Uterus (tissue), 3 donors: ENCODE measurements at regions not wholly inside any gene's neighbourhood (a gene's known extent, or its start where the extent isn't known, plus 50 kb on each side); places are given as distances from the start of the nearest gene placed in this dataset.

ENCODE experiments used
- DNase-seq, 2 donors: peaks; one replicate each; pipeline ENCODE4 v3.0.0-alpha.2; 2019 to 2020
- H3K27ac ChIP-seq, 2 donors: fragments of 200-600 bp; sonication (generic); 1 replicate in 1 of 2; 2 replicates in 1 of 2; pipeline ENCODE4 v1.5.1; 2016 to 2018
- H3K27me3 ChIP-seq, 2 donors: fragments of 200-600 bp; sonication (generic); one replicate each; pipeline ENCODE4 v1.5.1; 2018 to 2019; ENCODE audit warnings: control low read depth in 1 of 2
- H3K36me3 ChIP-seq, 2 donors: fragments of 200-600 bp; sonication (generic); one replicate each; pipeline ENCODE4 v1.5.1; 2019; ENCODE audit warnings: control low read depth in 1 of 2
- H3K4me1 ChIP-seq, 2 donors: fragments of 200-600 bp; sonication (generic); one replicate each; pipeline ENCODE4 v1.5.1; 2018 to 2019; ENCODE audit warnings: control low read depth in 1 of 2
- H3K4me3 ChIP-seq, 2 donors: fragments of 200-600 bp; sonication (generic); 1 replicate in 1 of 2; 2 replicates in 1 of 2; pipeline ENCODE4 v1.5.1; 2018 to 2019; ENCODE audit warnings: mild to moderate bottlenecking in 1 of 2
- H3K9me3 ChIP-seq, 2 donors: fragments of 200-600 bp; sonication (generic); one replicate each; pipeline ENCODE4 v1.5.1; 2019; ENCODE audit warnings: control low read depth in 1 of 2
- POLR2A ChIP-seq, 2 donors: fragments of 450-650 bp; IDR thresholded peaks; one replicate each; pipeline ENCODE4 v1.6.1; 2016; ENCODE audit warnings: antibody characterized with exemption in 2 of 2, mild to moderate bottlenecking in 1 of 2, moderate library complexity in 1 of 2
- intact Hi-C: fragments of 100-400 bp; cut with DNase I; formaldehyde crosslinking; loops from one replicate; pipeline ENCODE4 v1.15.1; 2023; ENCODE audit warnings: low total_unique reads
- TF ChIP-seq, protein P1 (sequence below), 4 experiments: fragments of 200-600 bp in 2 of 4; fragments of 450-650 bp in 2 of 4; sonication (generic) in 2 of 4; IDR thresholded peaks; one replicate each; pipeline ENCODE4 v1.5.1; 2016 to 2019; ENCODE audit warnings: antibody characterized with exemption in 4 of 4, mild to moderate bottlenecking in 2 of 4, moderate library complexity in 1 of 4
- donor health status: DM: yes; HTN: yes; CAD: no.

DNA sequence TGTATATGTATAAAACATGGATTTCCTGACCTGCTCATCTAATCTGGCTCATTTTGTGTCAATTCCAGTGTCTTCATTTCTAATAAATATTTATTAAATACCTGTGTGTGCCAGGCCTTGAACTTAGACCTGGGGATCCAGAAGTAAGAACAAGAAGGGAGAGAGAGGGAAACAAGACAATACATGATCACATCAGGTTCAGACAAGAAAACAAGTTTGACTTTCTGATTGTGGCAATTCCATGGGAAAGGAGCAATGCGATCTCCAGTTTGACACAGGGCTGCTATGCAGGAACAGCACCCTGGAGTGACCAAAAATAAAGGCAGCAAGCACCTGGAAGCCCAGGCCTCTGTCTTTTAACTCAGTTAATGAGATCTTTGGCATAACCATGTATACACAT, 198.1 kb upstream of the ACTBL2 start:
- H3K9me3 ChIP-seq: no peaks in the 10 kb centered on the region
- DNase-seq: no peak
- no peak overlapping the region for H3K27ac ChIP-seq
- H3K4me3 ChIP-seq: no peak overlapping the region
- intact Hi-C loops: no loop called here
- TF ChIP-seq, protein P1, sequence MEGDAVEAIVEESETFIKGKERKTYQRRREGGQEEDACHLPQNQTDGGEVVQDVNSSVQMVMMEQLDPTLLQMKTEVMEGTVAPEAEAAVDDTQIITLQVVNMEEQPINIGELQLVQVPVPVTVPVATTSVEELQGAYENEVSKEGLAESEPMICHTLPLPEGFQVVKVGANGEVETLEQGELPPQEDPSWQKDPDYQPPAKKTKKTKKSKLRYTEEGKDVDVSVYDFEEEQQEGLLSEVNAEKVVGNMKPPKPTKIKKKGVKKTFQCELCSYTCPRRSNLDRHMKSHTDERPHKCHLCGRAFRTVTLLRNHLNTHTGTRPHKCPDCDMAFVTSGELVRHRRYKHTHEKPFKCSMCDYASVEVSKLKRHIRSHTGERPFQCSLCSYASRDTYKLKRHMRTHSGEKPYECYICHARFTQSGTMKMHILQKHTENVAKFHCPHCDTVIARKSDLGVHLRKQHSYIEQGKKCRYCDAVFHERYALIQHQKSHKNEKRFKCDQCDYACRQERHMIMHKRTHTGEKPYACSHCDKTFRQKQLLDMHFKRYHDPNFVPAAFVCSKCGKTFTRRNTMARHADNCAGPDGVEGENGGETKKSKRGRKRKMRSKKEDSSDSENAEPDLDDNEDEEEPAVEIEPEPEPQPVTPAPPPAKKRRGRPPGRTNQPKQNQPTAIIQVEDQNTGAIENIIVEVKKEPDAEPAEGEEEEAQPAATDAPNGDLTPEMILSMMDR (IDR thresholded peaks at IDR 0.05): no peak
- TF ChIP-seq POLR2A (IDR thresholded peaks at IDR 0.05): no peak
- no peaks in the 10 kb centered on the region for H3K27me3 ChIP-seq
- H3K4me1 ChIP-seq: no peaks in the 10 kb centered on the region
- H3K36me3 ChIP-seq: no peaks in the 10 kb centered on the region

DNA sequence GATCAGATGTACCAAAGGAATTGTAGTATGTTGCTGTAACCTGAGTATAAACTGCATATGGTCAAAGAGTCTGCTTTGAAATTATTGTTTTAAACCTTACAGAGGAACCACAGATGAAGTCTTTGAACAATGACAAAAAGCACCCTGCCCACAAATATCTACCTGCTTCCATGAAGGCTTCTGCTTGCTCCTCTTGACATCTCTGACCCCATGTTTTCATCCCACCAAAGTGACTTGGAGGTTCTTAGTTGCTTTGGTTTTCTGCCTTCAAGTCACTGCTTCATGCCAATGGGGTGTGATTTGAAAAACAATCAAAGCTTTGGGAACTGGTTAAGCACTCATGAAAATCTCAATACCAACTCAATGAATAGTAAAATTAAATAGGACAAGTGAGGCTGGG, 194.6 kb upstream of the ACTBL2 start:
- no peak overlapping the region for H3K4me3 ChIP-seq
- no peaks in the 10 kb centered on the region for H3K36me3 ChIP-seq
- H3K27me3 ChIP-seq: no peaks in the 10 kb centered on the region
- no peaks in the 10 kb centered on the region for H3K4me1 ChIP-seq
- no peaks in the 10 kb centered on the region for H3K9me3 ChIP-seq
- DNase-seq: no peak
- no peak for TF ChIP-seq POLR2A (IDR thresholded peaks at IDR 0.05)
- TF ChIP-seq, protein P1 (IDR thresholded peaks at IDR 0.05): no peak
- H3K27ac ChIP-seq: no peak overlapping the region
- intact Hi-C loops: no loop called here

DNA sequence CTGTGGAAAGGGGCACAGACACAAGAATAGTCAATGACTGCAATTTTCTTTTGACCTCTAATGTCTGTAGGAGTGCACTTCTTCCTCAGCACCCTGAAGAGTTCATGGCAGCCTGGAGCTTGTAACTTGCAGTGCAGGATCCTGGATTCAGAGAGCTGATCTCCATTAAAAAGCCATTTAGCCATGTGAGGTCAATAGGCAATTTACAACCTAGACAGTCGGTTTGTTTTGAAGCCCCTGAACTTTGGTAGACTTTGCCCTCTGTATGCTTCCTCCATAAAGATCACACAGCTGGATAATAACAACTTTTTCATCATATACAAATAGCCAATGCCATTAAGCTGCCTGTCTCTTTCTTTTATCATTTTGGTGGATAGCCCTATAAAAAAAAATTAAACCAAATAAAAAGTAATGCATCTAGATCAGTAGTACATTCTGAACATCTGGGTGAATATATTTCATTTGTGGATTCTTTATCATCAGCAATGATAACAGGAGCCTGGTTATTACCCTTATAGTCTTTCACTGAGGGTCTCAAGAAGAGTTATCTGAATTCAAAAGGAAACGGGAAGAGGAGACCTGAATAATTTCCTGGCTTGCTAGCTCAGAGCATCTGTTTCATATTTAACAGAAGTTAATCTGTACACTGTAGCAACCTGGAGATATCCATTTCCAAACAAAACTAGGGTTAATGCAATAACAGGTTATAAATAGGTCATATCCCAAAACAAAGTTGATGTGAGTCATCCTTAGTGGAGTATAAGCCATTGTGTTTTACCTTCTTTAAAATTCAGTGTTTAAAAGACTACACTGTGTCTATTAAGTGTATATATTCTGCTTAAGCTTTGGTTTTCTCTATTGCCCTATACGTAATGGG, 193.8 kb upstream of the ACTBL2 start:
- no peaks in the 10 kb centered on the region for H3K9me3 ChIP-seq
- no peaks in the 10 kb centered on the region for H3K36me3 ChIP-seq
- no peak overlapping the region for H3K4me3 ChIP-seq
- H3K27ac ChIP-seq: no peak overlapping the region
- TF ChIP-seq, protein P1 (IDR thresholded peaks at IDR 0.05): no peak
- no peak for TF ChIP-seq POLR2A (IDR thresholded peaks at IDR 0.05)
- DNase-seq: no peak
- intact Hi-C loops: no loop called here
- no peaks in the 10 kb centered on the region for H3K27me3 ChIP-seq
- no peaks in the 10 kb centered on the region for H3K4me1 ChIP-seq

DNA sequence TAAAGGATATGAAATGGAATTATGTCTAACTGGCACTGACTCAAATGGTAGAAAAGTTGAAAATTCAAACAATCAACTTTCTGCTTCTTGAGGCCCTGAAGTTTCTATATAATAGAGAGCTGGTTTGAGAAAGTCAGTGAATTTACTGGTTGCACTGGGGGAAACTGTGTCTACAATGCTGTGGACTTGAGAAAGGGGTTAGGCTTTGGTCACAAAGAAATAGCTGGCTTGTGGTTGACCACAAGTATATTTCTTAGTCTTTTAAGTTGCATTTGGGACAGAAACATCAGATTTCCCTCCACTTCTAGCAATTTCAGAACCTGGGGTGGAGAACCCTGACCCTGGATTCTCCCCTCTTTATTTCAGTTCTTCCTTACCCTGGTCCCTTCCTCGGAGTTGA, 192.6 kb upstream of the ACTBL2 start:
- H3K36me3 ChIP-seq: no peaks in the 10 kb centered on the region
- intact Hi-C loops: no loop called here
- H3K4me3 ChIP-seq: no peak overlapping the region
- H3K27ac ChIP-seq: no peak overlapping the region
- no peaks in the 10 kb centered on the region for H3K4me1 ChIP-seq
- H3K27me3 ChIP-seq: no peaks in the 10 kb centered on the region
- no peaks in the 10 kb centered on the region for H3K9me3 ChIP-seq
- no peak for TF ChIP-seq POLR2A (IDR thresholded peaks at IDR 0.05)
- TF ChIP-seq, protein P1 (IDR thresholded peaks at IDR 0.05): no peak
- no peak for DNase-seq

DNA sequence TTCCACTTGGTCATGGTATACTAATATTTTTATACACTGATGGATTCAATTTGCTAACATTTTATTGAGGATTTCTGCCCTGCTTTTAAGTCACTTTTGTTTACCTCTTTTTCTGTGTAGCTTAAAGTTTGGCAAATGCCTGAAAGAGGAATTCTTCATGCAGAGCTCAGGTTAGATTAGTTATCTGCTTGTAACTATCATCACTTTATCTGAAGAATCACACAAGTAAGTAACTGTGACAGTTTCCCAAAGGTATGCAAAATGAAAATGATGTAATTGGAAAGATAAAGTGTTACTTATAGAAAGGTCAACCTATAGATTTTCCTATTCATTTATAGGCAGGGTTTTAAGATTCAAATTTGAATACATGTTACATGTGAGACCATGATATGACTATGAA, 188.8 kb upstream of the ACTBL2 start:
- no peaks in the 10 kb centered on the region for H3K4me1 ChIP-seq
- H3K27me3 ChIP-seq: no peaks in the 10 kb centered on the region
- no peak overlapping the region for H3K27ac ChIP-seq
- TF ChIP-seq, protein P1 (IDR thresholded peaks at IDR 0.05): no peak
- no peak for TF ChIP-seq POLR2A (IDR thresholded peaks at IDR 0.05)
- no peaks in the 10 kb centered on the region for H3K9me3 ChIP-seq
- no peak for DNase-seq
- intact Hi-C loops: no loop called here
- H3K36me3 ChIP-seq: no peaks in the 10 kb centered on the region
- no peak overlapping the region for H3K4me3 ChIP-seq
